ENCODE measurements at regions not wholly inside any gene's neighbourhood (a gene's known extent, or its start where the extent isn't known, plus 50 kb on each side); places are given as distances from the start of the nearest gene placed in this dataset.
"Not testable (repeated sequence)": the region's sequence is repeated elsewhere in the genome, so short reads cannot be mapped to it uniquely, and the experiment has no call there.

DNA sequence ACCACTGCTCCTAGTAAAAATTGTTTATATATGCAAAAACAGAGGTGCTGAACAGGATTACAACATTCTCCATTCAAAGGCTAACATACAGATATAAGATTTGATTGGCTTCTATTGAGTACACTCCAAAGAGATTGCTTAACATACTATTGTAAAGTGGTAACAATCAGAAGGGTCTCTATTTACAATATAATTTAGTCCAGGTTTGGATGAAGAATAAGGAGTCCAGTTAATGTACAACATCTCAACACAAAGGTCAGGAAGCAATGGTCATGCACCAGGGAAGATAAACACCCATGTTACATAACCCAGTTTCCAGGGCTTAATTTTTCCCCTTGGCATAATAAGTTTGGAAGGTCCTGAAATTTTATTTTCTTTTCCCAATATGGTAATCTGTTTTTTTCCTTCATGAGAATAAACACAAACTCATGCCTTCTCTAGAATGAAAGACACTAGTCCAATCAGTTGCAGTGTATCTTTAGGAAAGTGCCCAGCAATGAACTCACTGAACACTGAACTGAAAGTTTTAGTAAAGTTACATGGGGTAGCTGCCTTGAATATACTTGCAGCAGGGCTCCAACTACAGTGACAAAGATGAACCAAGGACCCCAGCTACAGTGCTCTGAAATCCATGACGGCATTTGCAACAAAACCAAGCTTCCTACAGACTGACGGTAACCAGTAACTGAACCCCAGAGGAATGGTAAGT, 255.3 kb upstream of the GJE1 start:
- DNase-seq, result no peak

DNA sequence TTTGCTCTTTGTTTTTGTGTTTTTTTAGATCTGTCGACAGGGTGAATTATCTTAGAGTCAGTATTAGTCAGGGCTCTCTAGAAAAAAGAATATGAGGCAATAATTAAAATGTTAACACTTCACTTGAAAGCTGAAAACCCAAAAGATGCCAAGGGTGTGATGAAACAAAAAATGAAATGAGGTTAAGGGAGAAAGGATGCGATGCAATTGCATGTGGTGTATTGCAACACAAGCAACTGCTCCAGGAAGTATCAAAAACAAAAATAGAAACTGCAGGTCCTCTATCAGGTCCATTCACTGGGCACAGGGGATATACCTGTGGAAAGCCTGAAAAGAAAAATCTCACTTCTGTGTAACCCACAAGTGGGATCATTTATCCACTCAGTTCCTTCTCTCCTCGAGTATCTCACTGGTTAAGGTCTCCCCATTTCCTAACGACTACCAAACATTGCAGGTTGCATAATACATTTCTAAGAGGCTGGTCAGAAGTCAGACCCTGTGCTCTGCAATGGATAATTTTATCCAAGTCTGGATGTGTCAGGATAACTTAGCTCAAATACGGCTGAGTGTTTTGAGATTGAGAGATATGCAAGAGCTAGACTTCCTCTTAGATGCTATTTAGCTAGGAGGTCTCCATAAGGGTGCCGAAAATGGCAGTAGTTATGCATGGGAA, 257.7 kb upstream of the GJE1 start:
- DNase-seq, result no peak

- DNase-seq, result not testable (repeated sequence)
Observed at GRCh38 chr6:141869509-141869908, 263.2 kb upstream of the GJE1 start.

DNA sequence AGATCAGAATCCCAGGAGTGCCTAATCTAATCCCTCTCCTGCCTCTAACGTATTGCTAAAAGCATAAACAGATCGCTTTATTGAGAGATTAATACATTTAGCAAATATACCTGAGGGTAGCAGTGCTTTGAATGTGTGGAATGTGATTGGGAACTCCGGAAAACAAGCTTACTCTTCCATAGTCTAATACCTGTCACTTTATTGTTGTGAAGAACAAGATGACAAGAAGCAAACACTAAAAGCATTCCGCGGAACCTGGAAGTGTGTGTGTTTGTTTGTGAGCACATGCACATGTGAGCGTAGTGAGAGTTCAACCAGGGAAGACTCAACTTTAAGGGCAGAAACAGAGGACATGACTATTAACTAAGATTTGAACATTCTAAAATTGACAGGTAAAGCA, 265.0 kb upstream of the GJE1 start:
- no peak for DNase-seq

DNA sequence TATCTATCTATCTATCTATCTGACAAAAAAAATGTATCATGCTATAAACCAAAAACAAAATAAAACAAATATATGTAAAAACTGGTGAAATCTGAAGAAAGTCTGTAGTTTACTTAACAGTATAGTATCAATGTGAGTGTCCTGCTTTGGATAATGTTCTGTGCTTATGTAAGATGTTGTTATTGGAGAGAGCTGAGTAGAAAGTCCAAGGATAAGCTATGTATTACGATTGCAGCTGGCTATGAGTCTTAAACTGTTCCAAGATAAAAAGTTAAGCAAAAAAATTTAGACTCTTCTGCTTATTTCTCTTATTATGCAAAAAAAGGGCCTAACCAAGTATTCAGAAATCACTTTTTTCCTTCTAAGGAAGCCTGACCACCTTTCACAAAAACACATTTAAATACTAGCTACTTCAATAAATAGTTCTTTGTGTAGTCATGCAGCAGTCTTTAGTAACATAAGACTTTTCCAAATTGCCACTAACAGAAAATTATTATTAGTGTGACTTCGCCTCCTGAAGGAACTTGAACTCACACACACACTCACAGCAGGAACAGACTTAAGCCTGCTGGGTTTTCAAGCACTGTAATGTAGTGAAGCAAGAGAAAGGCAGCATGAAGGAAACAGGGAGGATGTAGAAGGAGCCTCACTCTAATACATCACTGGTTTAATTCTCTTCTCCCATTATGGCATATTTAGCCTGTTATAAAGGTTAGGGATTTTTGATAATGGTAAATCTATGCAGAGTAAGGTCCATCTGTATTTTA, 265.8 kb upstream of the GJE1 start:
- no peak for DNase-seq

GRCh38 chr6:141851063-141851462, 281.7 kb upstream of the GJE1 start:
- no peak for DNase-seq

DNA sequence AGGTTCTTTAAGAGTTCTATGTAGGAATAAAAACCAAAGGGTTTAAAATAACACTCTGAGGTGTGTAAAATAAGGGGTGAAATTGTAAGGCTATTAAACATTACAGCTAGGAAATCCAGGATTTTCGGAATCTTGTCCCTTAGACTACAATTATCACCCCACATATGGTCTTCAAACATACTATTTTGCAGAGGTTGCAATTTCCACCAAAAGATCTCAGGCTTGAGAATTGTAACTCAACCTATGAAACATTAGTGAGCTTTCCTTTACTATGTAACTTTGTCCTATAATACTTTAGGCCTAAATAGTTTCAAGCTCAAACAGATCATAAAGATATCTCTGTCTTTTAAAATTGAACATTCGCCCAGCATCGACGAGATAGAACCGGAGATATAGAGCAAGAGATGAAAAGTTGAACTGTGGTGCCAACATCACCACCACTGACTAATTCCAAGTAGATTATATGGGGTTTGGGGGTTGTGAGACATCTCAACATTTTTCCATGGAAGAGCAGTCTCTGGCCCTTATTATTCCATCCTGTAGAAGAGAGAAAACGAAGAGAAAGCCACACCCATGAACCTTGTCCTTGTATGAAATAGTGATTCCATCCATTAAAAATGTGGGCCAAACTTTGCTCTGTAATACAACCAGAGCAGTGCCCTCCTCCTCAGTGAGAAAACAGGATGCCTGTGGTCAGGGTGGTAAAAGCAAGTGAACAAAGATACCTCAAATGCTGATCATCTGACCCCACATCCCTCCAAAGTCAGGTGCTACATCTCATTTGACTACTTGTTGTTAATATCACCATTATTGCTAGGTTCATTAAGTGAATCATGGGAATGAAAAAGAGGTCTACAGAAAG, 284.5 kb upstream of the GJE1 start:
- DNase-seq, result no peak

- DNase-seq, result no peak
Observed at GRCh38 chr6:141846639-141847038, 286.1 kb upstream of the GJE1 start.

DNA sequence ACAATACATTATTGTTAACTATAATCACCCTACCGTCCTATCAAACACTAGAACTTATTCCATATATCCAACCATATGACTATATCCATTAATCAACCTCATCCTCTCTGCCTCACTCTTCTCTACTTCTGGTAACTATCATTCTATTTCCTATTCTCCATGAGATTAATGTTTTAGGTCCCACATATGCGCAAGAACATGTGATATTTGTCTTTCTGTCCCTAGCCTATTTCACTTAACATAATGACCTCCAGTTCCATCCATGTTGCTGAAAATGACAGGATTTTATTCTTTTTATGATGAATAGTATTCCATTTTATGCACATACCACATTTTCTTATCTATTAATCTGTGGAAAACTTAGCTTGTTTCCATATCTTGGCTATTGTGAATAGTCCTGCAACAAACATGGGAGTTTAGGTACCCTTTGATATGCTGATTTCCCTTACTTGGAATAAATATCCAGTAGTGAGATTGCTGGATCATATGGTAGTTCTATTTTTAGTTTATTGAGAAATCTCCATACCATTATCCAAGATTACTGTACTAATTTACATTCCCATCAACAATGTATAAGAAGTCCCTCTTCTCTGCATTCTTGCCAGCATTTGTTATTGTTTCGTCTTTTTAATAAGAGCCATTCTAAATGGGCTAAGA, 289.4 kb upstream of the GJE1 start:
- no peak for DNase-seq

- no peak for DNase-seq
Observed at GRCh38 chr6:141833001-141833655, 299.6 kb upstream of the GJE1 start.

DNA sequence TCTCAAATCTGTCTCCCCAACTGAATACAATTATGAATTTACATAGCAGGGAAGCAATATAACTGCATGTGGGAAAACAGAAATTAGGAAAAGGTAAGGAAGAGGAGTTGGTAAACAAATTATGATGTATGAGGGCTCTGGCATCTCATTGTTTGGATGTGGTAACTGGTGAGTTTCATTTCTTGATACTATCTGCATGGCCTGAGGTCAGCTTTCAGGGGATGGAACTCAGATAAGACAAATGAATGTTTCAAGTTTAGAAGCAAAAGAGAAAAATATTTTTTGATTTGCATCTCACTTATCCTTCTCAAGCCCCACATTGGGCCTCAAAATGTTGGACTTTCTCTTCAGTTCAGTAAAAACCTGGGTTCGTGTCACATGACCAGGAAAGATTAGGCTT, 302.2 kb upstream of the GJE1 start:
- DNase-seq, result no peak

- DNase-seq, result no peak
Observed at GRCh38 chr6:141829566-141830360, 303.0 kb upstream of the GJE1 start.

DNA sequence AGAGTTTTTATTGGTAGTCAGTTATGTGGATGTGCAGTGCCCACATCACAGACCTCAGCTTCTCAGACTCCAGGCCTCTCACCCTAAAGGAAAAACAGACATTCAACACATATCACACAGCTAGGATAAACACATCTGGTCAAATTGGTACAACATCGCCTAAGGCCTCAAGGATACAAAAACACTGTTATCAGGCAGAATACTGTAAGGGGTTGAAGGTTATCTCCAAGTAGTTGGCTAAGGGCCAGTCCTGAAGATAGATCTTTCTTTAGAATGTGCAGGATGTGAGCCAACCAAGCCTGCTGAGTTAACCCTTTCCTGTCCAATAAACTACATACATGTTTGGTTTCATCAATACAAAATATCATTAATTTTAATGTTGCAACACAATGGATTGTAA, 308.4 kb upstream of the GJE1 start:
- DNase-seq, result no peak

DNA sequence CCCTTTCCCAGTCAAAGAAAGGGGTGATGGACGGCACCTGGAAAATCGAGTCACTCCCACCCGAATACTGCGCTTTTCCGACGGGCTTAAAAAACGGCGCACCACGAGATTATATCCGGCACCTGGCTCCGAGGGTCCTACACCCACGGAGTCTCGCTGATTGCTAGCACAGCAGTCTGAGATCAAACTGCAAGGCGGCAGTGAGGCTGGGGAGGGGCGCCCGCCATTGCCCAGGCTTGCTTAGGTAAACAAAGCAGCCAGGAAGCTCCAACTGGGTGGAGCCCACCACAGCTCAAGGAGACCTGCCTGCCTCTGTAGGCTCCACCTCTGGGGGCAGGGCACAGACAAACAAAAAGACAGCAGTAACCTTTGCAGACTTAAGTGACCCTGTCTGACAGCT, 317.7 kb upstream of the GJE1 start:
- DNase-seq, result not testable (repeated sequence)

- peak; percentile 7 for DNase-seq
Observed at GRCh38 chr6:141809901-141810300, 322.8 kb upstream of the GJE1 start.

DNA sequence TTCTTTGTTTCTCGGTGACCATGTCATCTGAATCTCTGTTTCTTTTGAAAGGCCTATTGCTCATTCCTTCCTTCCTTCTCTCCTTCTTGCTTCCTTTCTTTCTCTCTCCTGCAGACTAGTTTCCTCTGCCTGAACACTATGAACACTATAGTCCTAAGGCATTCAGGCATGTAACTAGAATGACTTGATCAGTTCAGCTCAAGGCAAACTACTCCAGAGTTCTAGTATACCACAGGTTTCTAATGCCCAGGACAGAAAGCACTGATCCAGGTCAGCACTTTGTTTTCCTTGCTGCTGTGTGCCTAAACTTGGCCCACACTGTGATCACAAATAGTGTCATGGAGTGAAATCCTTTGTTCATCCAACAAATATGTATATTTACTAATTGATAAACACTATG, 324.1 kb upstream of the GJE1 start:
- DNase-seq, result no peak

DNA sequence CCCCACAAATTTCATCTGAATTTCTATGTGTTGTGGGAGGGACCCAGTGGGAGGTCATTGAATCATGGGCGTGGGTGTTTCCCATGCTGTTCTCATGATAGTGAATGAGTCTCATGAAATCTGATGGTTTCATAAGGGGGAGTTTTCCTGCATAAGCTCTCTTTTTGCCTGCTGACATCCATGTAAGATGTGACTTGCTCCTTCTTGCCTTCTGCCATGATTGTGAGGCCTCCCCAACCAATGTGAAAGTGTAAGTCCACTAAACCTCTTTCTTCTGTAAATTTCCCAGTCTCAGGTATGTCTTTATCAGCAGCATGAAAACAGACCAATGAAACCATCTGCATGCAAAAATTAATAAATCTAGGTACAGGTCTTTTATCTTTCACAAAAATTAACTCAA, 331.8 kb upstream of the GJE1 start:
- not testable (repeated sequence) for DNase-seq

- DNase-seq, result no peak
Observed at GRCh38 chr6:141790921-141791320, 341.8 kb upstream of the GJE1 start.

DNA sequence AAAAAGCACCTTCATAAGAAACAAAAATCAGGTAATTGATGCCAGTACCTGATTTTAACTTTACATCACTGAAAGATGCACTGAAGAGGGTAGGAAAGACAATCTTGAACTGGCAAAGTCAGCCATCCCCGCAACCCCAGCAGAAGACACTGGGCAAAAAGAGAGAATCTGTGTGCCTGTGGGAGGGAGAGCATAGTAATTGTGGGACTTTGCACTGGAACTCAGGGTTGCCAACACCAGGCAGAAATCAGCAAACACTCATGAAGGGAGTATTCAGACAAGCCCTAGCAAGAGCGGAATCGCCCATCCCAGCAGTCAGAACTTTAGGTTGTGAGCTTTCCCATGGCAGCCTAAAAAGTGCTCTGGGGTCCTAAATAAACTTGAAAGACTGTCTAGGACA, 344.6 kb upstream of the GJE1 start:
- no peak for DNase-seq

DNA sequence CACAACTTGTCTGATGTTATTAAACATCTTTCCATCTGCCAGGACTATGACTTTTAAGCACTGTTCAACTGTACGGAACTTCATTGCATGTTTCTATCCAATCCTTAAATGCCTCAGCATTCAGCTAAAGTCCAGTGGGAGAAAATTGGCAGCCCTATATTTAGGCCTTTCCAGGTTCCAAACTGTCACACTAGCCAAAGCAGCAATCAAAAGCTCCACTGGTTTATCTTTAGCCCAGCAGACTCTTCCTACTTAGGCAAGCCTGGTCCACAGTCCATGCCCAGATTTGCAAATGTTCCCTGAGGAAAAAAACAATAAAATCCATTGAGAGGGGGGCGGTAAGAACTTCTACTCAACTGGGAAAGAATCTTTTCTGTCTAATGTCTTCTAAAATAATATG, 349.1 kb upstream of the GJE1 start:
- peak; percentile 57 for DNase-seq
